ENCODE measurements at regions not wholly inside any gene's neighbourhood (a gene's known extent, or its start where the extent isn't known, plus 50 kb on each side); places are given as distances from the start of the nearest gene placed in this dataset.

- peak overlapping the region in 9 of 12 donors; percentile 18 to 79 (median 57) for H3K27ac ChIP-seq
- ATAC-seq (peak; percentile 71 to 94 (median 79)), DNase-seq (peak in 2 of 5 donors; percentile 21 to 34)
- intact Hi-C loops (cut with DNase I): loop anchor here in 2 of 10 donors (5.0 to 10.0 kb wide), 2 partner anchors 122 to 254 kb away; partner anchors contain the start of genes GORAB (in 1 of the 2) and PRRX1 (in 1 of the 2)
- no peaks in the 10 kb centered on the region for H3K27me3 ChIP-seq
- H3K4me1 ChIP-seq: peaks cover 4 to 43% (median 14%) of the 10 kb centered on the region in 12 donors
- 49 to 61% (median 53%) methylated on average over 2 of the region's 2 CpGs for WGBS, 4 donors
- no peak for TF ChIP-seq POLR2A (IDR thresholded peaks at IDR 0.05)
- TF ChIP-seq CTCF (IDR thresholded peaks at IDR 0.05): no peak
- peaks cover 0 to 1% (median 0%) of the 10 kb centered on the region in 12 donors for H3K9me3 ChIP-seq
- no peaks in the 10 kb centered on the region for H3K36me3 ChIP-seq
- no peak overlapping the region for H3K4me3 ChIP-seq
Observed at GRCh38 chr1:170410401-170411166, 121.4 kb upstream of the GORAB start.

- intact Hi-C loops (cut with DNase I): loop anchor here in 2 of 10 donors (5.0 to 10.0 kb wide), 2 partner anchors 117 to 250 kb away; partner anchors contain the start of genes GORAB (in 2 of the 2) and PRRX1 (in 1 of the 2)
- no peak for TF ChIP-seq POLR2A (IDR thresholded peaks at IDR 0.05)
- TF ChIP-seq CTCF (IDR thresholded peaks at IDR 0.05): no peak
- Histone ChIP-seq H3K4me1 (peaks cover 4 to 45% (median 16%) of the 10 kb centered on the region in 12 donors), H3K4me3 (no peak overlapping the region), H3K27me3 (no peaks in the 10 kb centered on the region), H3K27ac (peak overlapping the region; percentile 15 to 84 (median 62)), H3K36me3 (no peaks in the 10 kb centered on the region), H3K9me3 (no peaks in the 10 kb centered on the region)
- peak; percentile 29 to 83 (median 64) for ATAC-seq
- WGBS, 4 donors: 37 to 51% (median 45%) methylated on average over 3 of the region's 3 CpGs
- peak in 2 of 5 donors; percentile 13 to 27 for DNase-seq
Observed at GRCh38 chr1:170414989-170415709, 116.8 kb upstream of the GORAB start.

- H3K27me3 ChIP-seq: no peaks in the 10 kb centered on the region
- TF ChIP-seq POLR2A (IDR thresholded peaks at IDR 0.05): no peak
- ATAC-seq (no peak), DNase-seq (no peak)
- WGBS, 4 donors: 56 to 64% (median 60%) methylated on average over 4 of the region's 4 CpGs
- H3K9me3 ChIP-seq: no peaks in the 10 kb centered on the region
- no peaks in the 10 kb centered on the region for H3K36me3 ChIP-seq
- H3K4me3 ChIP-seq: no peak overlapping the region
- peak overlapping the region in 11 of 12 donors; percentile 15 to 84 (median 69) for H3K27ac ChIP-seq
- intact Hi-C loops (cut with DNase I): loop anchor here in 1 of 10 donors (5.0 to 10.0 kb wide), 2 partner anchors 116 to 249 kb away; partner anchors contain the start of genes GORAB and PRRX1
- H3K4me1 ChIP-seq: peaks cover 4 to 41% (median 13%) of the 10 kb centered on the region in 12 donors
Observed at GRCh38 chr1:170415710-170416372, 116.1 kb upstream of the GORAB start.

- no peaks in the 10 kb centered on the region for H3K36me3 ChIP-seq
- H3K27me3 ChIP-seq: no peaks in the 10 kb centered on the region
- DNase-seq (no peak), ATAC-seq (no peak)
- TF ChIP-seq POLR2A (IDR thresholded peaks at IDR 0.05) (no peak), CTCF (IDR thresholded peaks at IDR 0.05) (no peak)
- intact Hi-C loops (cut with DNase I): loop anchor here in 1 of 10 donors (10.0 kb wide), 1 partner anchor 90 kb away; no protein-coding TSS in a partner anchor
- H3K27ac ChIP-seq: no peak overlapping the region
- no peaks in the 10 kb centered on the region for H3K4me1 ChIP-seq
- no peak overlapping the region for H3K4me3 ChIP-seq
- H3K9me3 ChIP-seq: peaks cover 0 to 7% (median 0%) of the 10 kb centered on the region in 12 donors
- WGBS, 4 donors: 46 to 81% (median 71%) methylated on average over 1 of the region's 1 CpG
Observed at GRCh38 chr1:170424346-170424745, 107.6 kb upstream of the GORAB start.

All from heart left ventricle (tissue), 16 donors.